ENCODE measurements at regions not wholly inside any gene's neighbourhood (a gene's known extent, or its start where the extent isn't known, plus 50 kb on each side); places are given as distances from the start of the nearest gene placed in this dataset.

DNA sequence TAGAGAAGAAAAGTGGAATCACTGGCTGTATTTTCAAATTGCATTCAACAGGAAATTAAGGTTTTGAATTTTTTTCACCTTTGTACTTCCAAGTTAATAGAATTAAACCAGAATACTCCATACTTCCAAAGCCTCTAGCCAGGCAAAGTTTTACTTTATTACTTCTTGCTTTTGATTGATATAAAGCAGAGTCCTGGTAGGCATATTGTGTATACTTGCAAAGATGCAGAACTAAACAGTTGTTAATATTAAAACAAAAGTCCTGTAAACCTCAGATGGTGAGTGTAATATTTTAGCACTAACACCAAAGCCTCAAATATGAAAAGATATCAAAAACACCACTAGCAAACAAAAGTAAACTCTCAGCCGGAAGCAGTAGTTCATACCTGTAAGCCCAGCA lies 107.2 kb upstream of the C2CD4B start:
- no peak overlapping the region for H3K27ac ChIP-seq (ENCODE audit: low read depth in 1 of 2, low read length in 2 of 2)
- no peak for TF ChIP-seq GABPA (IDR thresholded peaks at IDR 0.05 in 1 of 2, conservative IDR thresholded peaks at IDR 0.05 in 1 of 2)
- TF ChIP-seq, protein P1, sequence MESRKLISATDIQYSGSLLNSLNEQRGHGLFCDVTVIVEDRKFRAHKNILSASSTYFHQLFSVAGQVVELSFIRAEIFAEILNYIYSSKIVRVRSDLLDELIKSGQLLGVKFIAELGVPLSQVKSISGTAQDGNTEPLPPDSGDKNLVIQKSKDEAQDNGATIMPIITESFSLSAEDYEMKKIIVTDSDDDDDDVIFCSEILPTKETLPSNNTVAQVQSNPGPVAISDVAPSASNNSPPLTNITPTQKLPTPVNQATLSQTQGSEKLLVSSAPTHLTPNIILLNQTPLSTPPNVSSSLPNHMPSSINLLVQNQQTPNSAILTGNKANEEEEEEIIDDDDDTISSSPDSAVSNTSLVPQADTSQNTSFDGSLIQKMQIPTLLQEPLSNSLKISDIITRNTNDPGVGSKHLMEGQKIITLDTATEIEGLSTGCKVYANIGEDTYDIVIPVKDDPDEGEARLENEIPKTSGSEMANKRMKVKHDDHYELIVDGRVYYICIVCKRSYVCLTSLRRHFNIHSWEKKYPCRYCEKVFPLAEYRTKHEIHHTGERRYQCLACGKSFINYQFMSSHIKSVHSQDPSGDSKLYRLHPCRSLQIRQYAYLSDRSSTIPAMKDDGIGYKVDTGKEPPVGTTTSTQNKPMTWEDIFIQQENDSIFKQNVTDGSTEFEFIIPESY (IDR thresholded peaks at IDR 0.05): no peak
- no peak for TF ChIP-seq HNF4G (IDR thresholded peaks at IDR 0.05)
- no peak for TF ChIP-seq FOXA1 (IDR thresholded peaks at IDR 0.05)
- TF ChIP-seq, protein P2, sequence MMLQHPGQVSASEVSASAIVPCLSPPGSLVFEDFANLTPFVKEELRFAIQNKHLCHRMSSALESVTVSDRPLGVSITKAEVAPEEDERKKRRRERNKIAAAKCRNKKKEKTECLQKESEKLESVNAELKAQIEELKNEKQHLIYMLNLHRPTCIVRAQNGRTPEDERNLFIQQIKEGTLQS (IDR thresholded peaks at IDR 0.05): no peak
- no peak for TF ChIP-seq JUND (IDR thresholded peaks at IDR 0.05)
- TF ChIP-seq YY1 (IDR thresholded peaks at IDR 0.05): no peak
- no peak for TF ChIP-seq HNF4A (conservative IDR thresholded peaks at IDR 0.05)
- TF ChIP-seq, protein P3, sequence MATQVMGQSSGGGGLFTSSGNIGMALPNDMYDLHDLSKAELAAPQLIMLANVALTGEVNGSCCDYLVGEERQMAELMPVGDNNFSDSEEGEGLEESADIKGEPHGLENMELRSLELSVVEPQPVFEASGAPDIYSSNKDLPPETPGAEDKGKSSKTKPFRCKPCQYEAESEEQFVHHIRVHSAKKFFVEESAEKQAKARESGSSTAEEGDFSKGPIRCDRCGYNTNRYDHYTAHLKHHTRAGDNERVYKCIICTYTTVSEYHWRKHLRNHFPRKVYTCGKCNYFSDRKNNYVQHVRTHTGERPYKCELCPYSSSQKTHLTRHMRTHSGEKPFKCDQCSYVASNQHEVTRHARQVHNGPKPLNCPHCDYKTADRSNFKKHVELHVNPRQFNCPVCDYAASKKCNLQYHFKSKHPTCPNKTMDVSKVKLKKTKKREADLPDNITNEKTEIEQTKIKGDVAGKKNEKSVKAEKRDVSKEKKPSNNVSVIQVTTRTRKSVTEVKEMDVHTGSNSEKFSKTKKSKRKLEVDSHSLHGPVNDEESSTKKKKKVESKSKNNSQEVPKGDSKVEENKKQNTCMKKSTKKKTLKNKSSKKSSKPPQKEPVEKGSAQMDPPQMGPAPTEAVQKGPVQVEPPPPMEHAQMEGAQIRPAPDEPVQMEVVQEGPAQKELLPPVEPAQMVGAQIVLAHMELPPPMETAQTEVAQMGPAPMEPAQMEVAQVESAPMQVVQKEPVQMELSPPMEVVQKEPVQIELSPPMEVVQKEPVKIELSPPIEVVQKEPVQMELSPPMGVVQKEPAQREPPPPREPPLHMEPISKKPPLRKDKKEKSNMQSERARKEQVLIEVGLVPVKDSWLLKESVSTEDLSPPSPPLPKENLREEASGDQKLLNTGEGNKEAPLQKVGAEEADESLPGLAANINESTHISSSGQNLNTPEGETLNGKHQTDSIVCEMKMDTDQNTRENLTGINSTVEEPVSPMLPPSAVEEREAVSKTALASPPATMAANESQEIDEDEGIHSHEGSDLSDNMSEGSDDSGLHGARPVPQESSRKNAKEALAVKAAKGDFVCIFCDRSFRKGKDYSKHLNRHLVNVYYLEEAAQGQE (IDR thresholded peaks at IDR 0.05): no peak
- no peak overlapping the region for H3K4me3 ChIP-seq (ENCODE audit: low read depth in 1 of 3, low read length in 3 of 3)
- H3K4me1 ChIP-seq (ENCODE audit: control insufficient read depth in 4 of 4, insufficient read depth in 4 of 4, low read length in 3 of 4): peaks cover 0 to 1% (median 0%) of the 10 kb centered on the region in 4 donors
- no peaks in the 10 kb centered on the region for H3K27me3 ChIP-seq (ENCODE audit: control insufficient read depth in 4 of 4, insufficient read depth in 4 of 4, low read length in 3 of 4)
- no peak for DNase-seq (ENCODE audit: low spot score)
- 97% methylated on average over 1 of the region's 1 CpG for WGBS
- H3K9me3 ChIP-seq (ENCODE audit: control insufficient read depth in 4 of 4, low read length in 3 of 4): peaks cover 0 to 5% (median 3%) of the 10 kb centered on the region in 4 donors
- H3K9ac ChIP-seq (ENCODE audit: low read depth in 1 of 2, low read length in 2 of 2): no peak overlapping the region
- no peaks in the 10 kb centered on the region for H3K36me3 ChIP-seq (ENCODE audit: control insufficient read depth in 4 of 4, insufficient read depth in 3 of 4, low read depth in 1 of 4, low read length in 3 of 4)

DNA sequence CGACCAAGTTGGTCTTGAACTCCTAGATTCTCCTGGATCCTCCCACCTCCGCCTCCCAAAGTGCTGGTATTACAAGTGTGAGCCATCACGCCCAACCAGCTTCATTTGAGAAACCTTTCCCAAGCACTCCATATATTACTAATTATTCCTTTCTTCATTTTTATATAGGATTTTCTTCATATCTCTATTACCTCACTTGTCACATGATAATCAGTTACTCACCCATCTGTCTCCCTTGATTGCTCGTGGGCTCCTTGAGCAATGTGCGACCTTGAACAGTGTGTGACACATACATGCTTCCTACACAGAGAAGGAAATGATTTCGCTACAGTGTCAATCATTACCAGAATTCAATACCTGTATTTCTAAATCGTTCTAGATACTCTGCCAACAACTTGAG lies 110.7 kb upstream of the C2CD4B start:
- Histone ChIP-seq H3K9me3 (ENCODE audit: control insufficient read depth in 4 of 4, low read length in 3 of 4) (no peaks in the 10 kb centered on the region), H3K4me1 (ENCODE audit: control insufficient read depth in 4 of 4, insufficient read depth in 4 of 4, low read length in 3 of 4) (peaks cover 0 to 10% (median 2%) of the 10 kb centered on the region in 4 donors), H3K27ac (ENCODE audit: low read depth in 1 of 2, low read length in 2 of 2) (no peak overlapping the region), H3K36me3 (ENCODE audit: control insufficient read depth in 4 of 4, insufficient read depth in 3 of 4, low read depth in 1 of 4, low read length in 3 of 4) (no peaks in the 10 kb centered on the region), H3K9ac (ENCODE audit: low read depth in 1 of 2, low read length in 2 of 2) (no peak overlapping the region), H3K27me3 (ENCODE audit: control insufficient read depth in 4 of 4, insufficient read depth in 4 of 4, low read length in 3 of 4) (no peaks in the 10 kb centered on the region), H3K4me3 (ENCODE audit: low read depth in 1 of 3, low read length in 3 of 3) (no peak overlapping the region)
- DNase-seq (ENCODE audit: low spot score): no peak
- 82% methylated on average over 7 of the region's 7 CpGs for WGBS
- TF ChIP-seq YY1 (IDR thresholded peaks at IDR 0.05) (no peak), EGR1 (IDR thresholded peaks at IDR 0.05; ENCODE audit: low read depth in 2 of 2) (no peak), JUND (IDR thresholded peaks at IDR 0.05) (no peak), HNF4G (IDR thresholded peaks at IDR 0.05) (no peak), RXRA (IDR thresholded peaks at IDR 0.05) (no peak), RAD21 (IDR thresholded peaks at IDR 0.05) (no peak), FOXA1 (IDR thresholded peaks at IDR 0.05) (no peak), NR2F2 (IDR thresholded peaks at IDR 0.05) (no peak), GABPA (IDR thresholded peaks at IDR 0.05 in 1 of 2, conservative IDR thresholded peaks at IDR 0.05 in 1 of 2) (no peak), TAF1 (conservative IDR thresholded peaks at IDR 0.05) (no peak), FOXA2 (IDR thresholded peaks at IDR 0.05) (no peak), SP1 (IDR thresholded peaks at IDR 0.05) (no peak)
- TF ChIP-seq, protein P4, sequence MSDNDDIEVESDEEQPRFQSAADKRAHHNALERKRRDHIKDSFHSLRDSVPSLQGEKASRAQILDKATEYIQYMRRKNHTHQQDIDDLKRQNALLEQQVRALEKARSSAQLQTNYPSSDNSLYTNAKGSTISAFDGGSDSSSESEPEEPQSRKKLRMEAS (IDR thresholded peaks at IDR 0.05): no peak
- TF ChIP-seq, protein P2 (IDR thresholded peaks at IDR 0.05): no peak
- TF ChIP-seq, protein P5, sequence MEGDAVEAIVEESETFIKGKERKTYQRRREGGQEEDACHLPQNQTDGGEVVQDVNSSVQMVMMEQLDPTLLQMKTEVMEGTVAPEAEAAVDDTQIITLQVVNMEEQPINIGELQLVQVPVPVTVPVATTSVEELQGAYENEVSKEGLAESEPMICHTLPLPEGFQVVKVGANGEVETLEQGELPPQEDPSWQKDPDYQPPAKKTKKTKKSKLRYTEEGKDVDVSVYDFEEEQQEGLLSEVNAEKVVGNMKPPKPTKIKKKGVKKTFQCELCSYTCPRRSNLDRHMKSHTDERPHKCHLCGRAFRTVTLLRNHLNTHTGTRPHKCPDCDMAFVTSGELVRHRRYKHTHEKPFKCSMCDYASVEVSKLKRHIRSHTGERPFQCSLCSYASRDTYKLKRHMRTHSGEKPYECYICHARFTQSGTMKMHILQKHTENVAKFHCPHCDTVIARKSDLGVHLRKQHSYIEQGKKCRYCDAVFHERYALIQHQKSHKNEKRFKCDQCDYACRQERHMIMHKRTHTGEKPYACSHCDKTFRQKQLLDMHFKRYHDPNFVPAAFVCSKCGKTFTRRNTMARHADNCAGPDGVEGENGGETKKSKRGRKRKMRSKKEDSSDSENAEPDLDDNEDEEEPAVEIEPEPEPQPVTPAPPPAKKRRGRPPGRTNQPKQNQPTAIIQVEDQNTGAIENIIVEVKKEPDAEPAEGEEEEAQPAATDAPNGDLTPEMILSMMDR (IDR thresholded peaks at IDR 0.05; ENCODE audit: low read depth, low read length, missing input control): no peak

Data from liver (tissue), 8 donors.